ENCODE measurements at regions not wholly inside any gene's neighbourhood (a gene's known extent, or its start where the extent isn't known, plus 50 kb on each side); places are given as distances from the start of the nearest gene placed in this dataset.

DNA sequence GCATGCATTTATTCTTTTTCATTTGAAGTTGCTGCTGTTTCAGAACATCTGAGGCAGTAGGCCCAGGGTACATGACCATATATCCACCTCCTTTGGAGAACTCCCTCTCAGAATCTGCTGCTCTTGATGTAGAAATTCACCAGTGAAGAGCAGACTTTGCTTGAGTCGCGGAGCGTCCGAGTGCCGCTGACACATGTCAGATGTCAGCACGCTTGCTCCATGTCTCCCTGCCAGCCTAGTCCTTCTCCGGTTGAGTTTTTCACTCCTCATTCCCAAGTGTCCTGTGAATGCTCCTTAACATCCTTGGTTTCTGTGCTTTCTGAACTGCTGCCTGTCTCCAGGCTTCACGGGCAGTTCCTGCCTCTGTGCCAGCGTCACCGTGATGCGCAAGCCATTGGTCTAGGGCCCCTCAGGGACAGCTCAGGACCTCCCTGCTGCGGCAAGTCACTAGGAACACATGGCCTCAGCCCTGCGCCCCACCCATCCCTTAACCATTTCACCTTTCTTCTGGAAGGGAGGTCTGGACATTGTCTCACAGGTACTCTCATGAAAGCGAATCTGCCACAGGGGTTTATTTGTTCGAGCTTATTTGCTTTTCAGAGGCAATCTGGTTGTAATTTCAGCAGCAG lies 93.1 kb upstream of the RBPJ start:
- Histone ChIP-seq H3K27me3 (no peaks in the 10 kb centered on the region), H3K4me3 (no peak overlapping the region), H3K9me3 (no peaks in the 10 kb centered on the region), H3K4me1 (no peaks in the 10 kb centered on the region), H3K27ac (no peak overlapping the region), H3K36me3 (no peaks in the 10 kb centered on the region)
- no peak for DNase-seq (ENCODE audit: extremely low spot score in 2 of 2)
- intact Hi-C loops (cut with DNase I): no loop called here
- TF ChIP-seq, protein P1, sequence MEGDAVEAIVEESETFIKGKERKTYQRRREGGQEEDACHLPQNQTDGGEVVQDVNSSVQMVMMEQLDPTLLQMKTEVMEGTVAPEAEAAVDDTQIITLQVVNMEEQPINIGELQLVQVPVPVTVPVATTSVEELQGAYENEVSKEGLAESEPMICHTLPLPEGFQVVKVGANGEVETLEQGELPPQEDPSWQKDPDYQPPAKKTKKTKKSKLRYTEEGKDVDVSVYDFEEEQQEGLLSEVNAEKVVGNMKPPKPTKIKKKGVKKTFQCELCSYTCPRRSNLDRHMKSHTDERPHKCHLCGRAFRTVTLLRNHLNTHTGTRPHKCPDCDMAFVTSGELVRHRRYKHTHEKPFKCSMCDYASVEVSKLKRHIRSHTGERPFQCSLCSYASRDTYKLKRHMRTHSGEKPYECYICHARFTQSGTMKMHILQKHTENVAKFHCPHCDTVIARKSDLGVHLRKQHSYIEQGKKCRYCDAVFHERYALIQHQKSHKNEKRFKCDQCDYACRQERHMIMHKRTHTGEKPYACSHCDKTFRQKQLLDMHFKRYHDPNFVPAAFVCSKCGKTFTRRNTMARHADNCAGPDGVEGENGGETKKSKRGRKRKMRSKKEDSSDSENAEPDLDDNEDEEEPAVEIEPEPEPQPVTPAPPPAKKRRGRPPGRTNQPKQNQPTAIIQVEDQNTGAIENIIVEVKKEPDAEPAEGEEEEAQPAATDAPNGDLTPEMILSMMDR (IDR thresholded peaks at IDR 0.05): no peak
- no peak for TF ChIP-seq POLR2AphosphoS5 (IDR thresholded peaks at IDR 0.05; ENCODE audit: insufficient read depth in 1 of 2, low read depth in 1 of 2)
- TF ChIP-seq POLR2A (IDR thresholded peaks at IDR 0.05): no peak

DNA sequence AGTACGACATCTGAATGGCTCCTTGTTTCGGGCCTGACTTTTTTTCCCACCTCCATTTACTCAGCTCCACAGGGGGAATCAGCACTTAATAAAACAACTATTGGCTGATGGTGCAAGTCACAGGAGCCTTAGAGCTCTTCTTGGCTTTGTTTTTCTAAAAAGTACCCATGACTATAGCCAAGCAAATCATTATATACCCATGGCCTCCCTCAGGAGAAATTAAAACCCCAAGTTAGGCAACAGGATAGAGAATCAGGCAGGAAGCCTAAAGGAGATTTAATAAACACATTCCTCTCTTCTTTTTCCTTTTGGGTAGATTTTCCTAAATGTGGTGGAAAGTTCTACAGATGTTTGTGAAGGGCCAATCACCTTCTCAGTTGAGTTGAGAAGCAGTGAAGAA lies 91.9 kb upstream of the RBPJ start:
- H3K27ac ChIP-seq: no peak overlapping the region
- no peaks in the 10 kb centered on the region for H3K27me3 ChIP-seq
- TF ChIP-seq, protein P1 (IDR thresholded peaks at IDR 0.05): no peak
- TF ChIP-seq POLR2A (IDR thresholded peaks at IDR 0.05) (no peak), POLR2AphosphoS5 (IDR thresholded peaks at IDR 0.05; ENCODE audit: insufficient read depth in 1 of 2, low read depth in 1 of 2) (no peak)
- no peaks in the 10 kb centered on the region for H3K36me3 ChIP-seq
- DNase-seq (ENCODE audit: extremely low spot score in 2 of 2): no peak
- no peaks in the 10 kb centered on the region for H3K9me3 ChIP-seq
- intact Hi-C loops (cut with DNase I): no loop called here
- H3K4me1 ChIP-seq: no peaks in the 10 kb centered on the region
- H3K4me3 ChIP-seq: no peak overlapping the region

DNA sequence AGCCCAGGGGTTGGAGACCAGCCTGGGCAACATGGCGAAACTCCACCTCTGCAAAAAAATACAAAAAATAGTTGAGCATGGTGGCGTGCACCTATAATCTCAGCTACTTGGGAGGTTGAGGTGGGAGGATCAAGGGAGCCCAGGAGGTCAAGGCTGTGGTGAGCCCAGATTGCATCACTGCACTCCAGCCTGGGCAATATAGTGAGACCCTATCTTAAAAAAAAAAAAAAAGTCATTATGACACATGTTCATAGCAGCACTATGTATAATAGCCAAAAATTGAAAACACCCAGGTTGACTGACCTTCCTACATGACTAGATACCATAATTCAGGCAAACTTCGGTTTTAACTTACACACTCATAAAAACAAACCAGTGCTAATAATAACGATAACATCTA lies 90.8 kb upstream of the RBPJ start:
- no peak for DNase-seq (ENCODE audit: extremely low spot score in 2 of 2)
- Histone ChIP-seq H3K27me3 (no peaks in the 10 kb centered on the region), H3K4me1 (no peaks in the 10 kb centered on the region), H3K36me3 (no peaks in the 10 kb centered on the region), H3K27ac (no peak overlapping the region), H3K9me3 (no peaks in the 10 kb centered on the region), H3K4me3 (no peak overlapping the region)
- intact Hi-C loops (cut with DNase I): no loop called here
- TF ChIP-seq POLR2AphosphoS5 (IDR thresholded peaks at IDR 0.05; ENCODE audit: insufficient read depth in 1 of 2, low read depth in 1 of 2) (no peak), POLR2A (IDR thresholded peaks at IDR 0.05) (no peak)
- TF ChIP-seq, protein P1 (IDR thresholded peaks at IDR 0.05): no peak

DNA sequence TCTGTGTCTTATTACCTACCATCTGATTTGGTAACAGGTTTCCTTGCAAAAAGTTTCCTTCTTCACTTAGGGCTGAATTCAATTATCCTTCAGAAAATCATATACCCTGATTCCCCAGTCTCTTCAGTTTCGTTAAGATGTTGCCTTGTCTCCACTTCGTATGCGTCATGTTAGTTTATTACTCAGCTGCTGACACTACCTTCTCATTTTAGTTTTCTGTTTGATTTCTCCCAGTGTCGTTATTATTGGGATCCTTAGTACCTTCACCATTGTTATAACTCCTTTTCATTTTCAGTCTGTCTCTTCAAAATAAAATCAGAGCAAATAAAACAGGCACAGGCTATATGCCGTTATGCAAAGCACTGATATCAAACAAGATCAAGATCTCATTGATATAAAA lies 87.5 kb upstream of the RBPJ start:
- Histone ChIP-seq H3K4me1 (no peaks in the 10 kb centered on the region), H3K27me3 (no peaks in the 10 kb centered on the region), H3K36me3 (no peaks in the 10 kb centered on the region), H3K9me3 (no peaks in the 10 kb centered on the region), H3K4me3 (no peak overlapping the region), H3K27ac (no peak overlapping the region)
- TF ChIP-seq, protein P1 (IDR thresholded peaks at IDR 0.05): no peak
- TF ChIP-seq POLR2A (IDR thresholded peaks at IDR 0.05) (no peak), POLR2AphosphoS5 (IDR thresholded peaks at IDR 0.05; ENCODE audit: insufficient read depth in 1 of 2, low read depth in 1 of 2) (no peak)
- DNase-seq (ENCODE audit: extremely low spot score in 2 of 2): no peak
- intact Hi-C loops (cut with DNase I): no loop called here

DNA sequence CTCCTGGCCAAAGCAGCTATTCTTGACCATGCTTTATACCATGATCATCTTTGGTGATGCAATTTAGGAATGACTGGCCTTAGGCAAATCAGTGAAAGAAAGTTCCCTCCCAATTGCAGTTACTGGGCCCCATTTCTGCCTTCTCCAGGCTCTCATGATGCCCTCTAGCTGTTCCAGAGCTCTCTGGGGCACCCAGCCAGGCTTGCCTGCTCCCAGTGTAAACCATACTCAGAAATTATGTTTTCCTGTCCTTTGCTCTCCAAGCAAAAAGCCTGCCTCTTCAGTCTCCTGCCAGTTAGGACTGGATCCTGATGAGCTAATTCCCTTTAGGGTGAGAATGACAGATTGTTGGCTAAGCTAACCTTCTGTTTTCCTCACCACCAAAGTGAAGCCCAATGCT lies 85.3 kb upstream of the RBPJ start:
- Histone ChIP-seq H3K27me3 (no peaks in the 10 kb centered on the region), H3K4me1 (peaks cover 6% of the 10 kb centered on the region), H3K9me3 (no peaks in the 10 kb centered on the region), H3K27ac (no peak overlapping the region), H3K36me3 (no peaks in the 10 kb centered on the region), H3K4me3 (no peak overlapping the region)
- DNase-seq (ENCODE audit: extremely low spot score in 2 of 2): no peak
- intact Hi-C loops (cut with DNase I): no loop called here
- peak in 1 of 2 donors; percentile 73 for TF ChIP-seq POLR2AphosphoS5 (IDR thresholded peaks at IDR 0.05; ENCODE audit: insufficient read depth in 1 of 2, low read depth in 1 of 2)
- TF ChIP-seq, protein P1 (IDR thresholded peaks at IDR 0.05): no peak

Data from vagina (tissue), 2 donors.